Trophoblast cell (in vitro differentiated cells and primary cell): ENCODE measurements at regions not wholly inside any gene's neighbourhood (a gene's known extent, or its start where the extent isn't known, plus 50 kb on each side); places are given as distances from the start of the nearest gene placed in this dataset.
"Not testable (repeated sequence)": the region's sequence is repeated elsewhere in the genome, so short reads cannot be mapped to it uniquely, and the experiment has no call there.

Experiments used
- DNase-seq, 2 donors: peaks; one replicate each; pipeline ENCODE4 v3.0.0-alpha.2; 2016
- H2AFZ ChIP-seq: 2 replicates; pipeline ENCODE4 v1.6.1; 2013; ENCODE audit warnings: low read length, moderate library complexity, mild to moderate bottlenecking; ENCODE audit not compliant: insufficient read depth, poor library complexity
- H2AK5ac ChIP-seq: 2 replicates; pipeline ENCODE4 v1.6.1; 2013; ENCODE audit warnings: mild to moderate bottlenecking, low read length
- H2BK120ac ChIP-seq: 2 replicates; pipeline ENCODE4 v1.6.1; 2013; ENCODE audit warnings: low read length, mild to moderate bottlenecking, moderate library complexity; ENCODE audit not compliant: insufficient read depth, poor library complexity
- H2BK12ac ChIP-seq: 2 replicates; pipeline ENCODE4 v1.6.1; 2013; ENCODE audit warnings: mild to moderate bottlenecking, low read length, moderate library complexity
- H2BK5ac ChIP-seq: 2 replicates; pipeline ENCODE4 v1.6.1; 2013; ENCODE audit warnings: low read length, low read depth, moderate library complexity, mild to moderate bottlenecking; ENCODE audit not compliant: poor library complexity
- H3K14ac ChIP-seq: 2 replicates; pipeline ENCODE4 v1.6.1; 2013; ENCODE audit warnings: mild to moderate bottlenecking, low read length
- H3K18ac ChIP-seq: 2 replicates; pipeline ENCODE4 v1.6.1; 2013; ENCODE audit warnings: mild to moderate bottlenecking, low read length
- H3K23ac ChIP-seq: 2 replicates; pipeline ENCODE4 v1.6.1; 2013; ENCODE audit warnings: low read length
- H3K27ac ChIP-seq: 2 replicates; pipeline ENCODE4 v1.5.1; 2013; ENCODE audit warnings: low read depth, mild to moderate bottlenecking, inconsistent platforms, low read length, moderate library complexity
- H3K27me3 ChIP-seq: 2 replicates; pipeline ENCODE4 v1.6.1; 2013; ENCODE audit warnings: inconsistent platforms, mild to moderate bottlenecking, low read length, moderate library complexity; ENCODE audit not compliant: insufficient read depth
- H3K36me3 ChIP-seq, 2 experiments: 1 replicate in 1 of 2; 2 replicates in 1 of 2; pipeline ENCODE4 v1.6.1; 2013; ENCODE audit warnings: low read length in 2 of 2, mild to moderate bottlenecking in 2 of 2, moderate library complexity in 1 of 2; ENCODE audit not compliant: insufficient read depth in 2 of 2, control insufficient read depth in 1 of 2
- H3K4ac ChIP-seq: 2 replicates; pipeline ENCODE4 v1.6.1; 2013; ENCODE audit warnings: low read depth, mild to moderate bottlenecking, low read length, moderate library complexity
- H3K4me1 ChIP-seq, 2 experiments: 1 replicate in 1 of 2; 2 replicates in 1 of 2; pipeline ENCODE4 v1.6.1; 2013; ENCODE audit warnings: low read length in 2 of 2, mild to moderate bottlenecking in 2 of 2, moderate library complexity in 1 of 2; ENCODE audit not compliant: insufficient read depth in 2 of 2, control insufficient read depth in 1 of 2
- H3K4me2 ChIP-seq: 2 replicates; pipeline ENCODE4 v1.6.1; 2013; ENCODE audit warnings: inconsistent platforms, mild to moderate bottlenecking, low read length, moderate library complexity
- H3K4me3 ChIP-seq: 2 replicates; pipeline ENCODE4 v1.5.1; 2013; ENCODE audit warnings: mild to moderate bottlenecking, low read depth, low read length, inconsistent platforms
- H3K79me1 ChIP-seq: one replicate; pipeline ENCODE4 v1.6.1; 2013; ENCODE audit warnings: low read length
- H3K79me2 ChIP-seq: 2 replicates; pipeline ENCODE4 v1.6.1; 2013; ENCODE audit warnings: low read length, mild to moderate bottlenecking; ENCODE audit not compliant: control insufficient read depth, insufficient read depth, poor library complexity
- H3K9ac ChIP-seq: 2 replicates; pipeline ENCODE4 v1.6.1; 2013; ENCODE audit warnings: mild to moderate bottlenecking, low read length
- H3K9me3 ChIP-seq: 2 replicates; pipeline ENCODE4 v1.6.1; 2013; ENCODE audit warnings: low read depth, mild to moderate bottlenecking, control low read depth, inconsistent platforms, low read length; ENCODE audit not compliant: insufficient read depth
- H4K12ac ChIP-seq: 2 replicates; pipeline ENCODE4 v1.6.1; 2013; ENCODE audit warnings: low read depth, mild to moderate bottlenecking, low read length, moderate library complexity
- H4K8ac ChIP-seq: 2 replicates; pipeline ENCODE4 v1.6.1; 2013; ENCODE audit warnings: low read depth, mild to moderate bottlenecking, low read length, moderate library complexity
- H4K91ac ChIP-seq: one replicate; pipeline ENCODE4 v1.6.1; 2013; ENCODE audit warnings: low read depth, mild to moderate bottlenecking, low read length, moderate library complexity
- WGBS: extraction: QIAGEN DNeasy Blood & Tissue Kit; methylation state at CpG from one replicate; pipeline ENCODE4 v1.1.7; 2013; ENCODE audit warnings: missing lambda C conversion rate; ENCODE audit not compliant: insufficient read length, insufficient coverage; ENCODE audit errors: extremely low coverage; 5-methylcytosine and 5-hydroxymethylcytosine counted together

DNA sequence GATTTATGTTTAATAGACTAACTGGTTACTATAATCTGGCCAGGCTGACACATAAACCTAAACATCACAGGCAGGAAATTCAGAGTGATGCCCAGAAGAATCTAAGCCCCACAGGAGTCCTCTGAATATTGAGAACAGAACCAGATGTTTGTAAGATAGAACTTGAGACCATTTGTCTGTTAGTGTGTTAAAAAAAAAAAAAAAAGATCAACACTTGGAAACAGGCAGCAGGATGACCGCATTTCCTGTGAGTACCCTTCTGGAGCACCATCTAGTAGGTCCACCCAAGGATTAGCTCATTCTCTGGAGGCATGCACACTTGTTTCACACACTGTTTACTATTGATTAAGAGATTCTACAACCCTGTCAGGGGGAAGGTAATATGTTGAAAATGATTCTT, 111.4 kb upstream of the VANGL1 start:
- Histone ChIP-seq H3K4ac (no peak overlapping the region), H3K18ac (no peak overlapping the region), H3K79me1 (no peaks in the 10 kb centered on the region), H2BK120ac (no peak overlapping the region), H4K91ac (no peak overlapping the region), H3K36me3 (no peaks in the 10 kb centered on the region), H3K4me2 (no peak overlapping the region), H2BK5ac (no peak overlapping the region), H4K12ac (no peak overlapping the region), H2BK12ac (no peak overlapping the region), H3K4me1 (no peaks in the 10 kb centered on the region), H3K9ac (no peak overlapping the region), H3K9me3 (no peaks in the 10 kb centered on the region), H3K23ac (no peak overlapping the region), H2AK5ac (no peak overlapping the region), H3K27me3 (no peaks in the 10 kb centered on the region), H3K4me3 (no peak overlapping the region), H3K27ac (no peak overlapping the region), H2AFZ (no peak overlapping the region), H3K79me2 (no peaks in the 10 kb centered on the region), H4K8ac (no peak overlapping the region), H3K14ac (no peak overlapping the region)
- no peak for DNase-seq
- no CpG with 5 or more reads among the region's 1 CpG for WGBS

DNA sequence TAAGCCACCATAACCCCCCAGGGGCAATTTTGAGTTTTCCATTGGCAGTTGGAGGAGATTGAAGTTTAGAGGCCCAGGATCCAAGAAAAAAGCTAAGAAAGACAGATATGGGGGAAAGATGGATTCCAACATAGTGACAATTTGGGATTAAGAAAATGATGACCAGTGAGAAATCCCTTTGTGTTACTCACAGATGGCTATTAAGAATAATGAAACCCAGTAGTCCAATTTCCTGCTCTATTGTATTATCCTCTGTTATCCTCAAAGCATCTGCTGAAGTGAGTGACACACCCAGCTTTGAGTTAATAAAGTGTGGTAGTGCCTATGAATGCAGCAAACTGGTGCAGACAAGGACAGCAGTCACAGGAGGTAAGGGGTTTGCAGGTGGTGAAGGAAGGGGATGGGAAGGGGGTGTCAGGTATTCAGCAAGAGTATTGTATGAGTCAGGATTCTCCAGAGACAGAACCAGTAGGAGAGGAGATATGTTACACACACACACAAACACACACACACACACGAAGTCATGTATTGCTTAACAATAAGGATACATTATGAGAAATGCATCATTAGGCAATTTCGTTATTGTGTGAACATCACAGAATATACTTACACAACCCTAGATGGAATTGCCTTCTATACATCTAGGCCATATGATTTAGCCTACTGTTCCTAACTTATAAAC, 112.4 kb upstream of the VANGL1 start:
- Histone ChIP-seq H3K36me3 (no peaks in the 10 kb centered on the region), H2BK5ac (no peak overlapping the region), H3K27me3 (no peaks in the 10 kb centered on the region), H3K4me1 (no peaks in the 10 kb centered on the region), H2BK120ac (no peak overlapping the region), H3K27ac (no peak overlapping the region), H4K91ac (no peak overlapping the region), H2AFZ (no peak overlapping the region), H3K9ac (no peak overlapping the region), H2AK5ac (no peak overlapping the region), H3K9me3 (no peaks in the 10 kb centered on the region), H3K4me2 (no peak overlapping the region), H3K14ac (no peak overlapping the region), H3K79me2 (no peaks in the 10 kb centered on the region), H3K4ac (no peak overlapping the region), H2BK12ac (no peak overlapping the region), H3K79me1 (no peaks in the 10 kb centered on the region), H3K23ac (no peak overlapping the region), H3K18ac (no peak overlapping the region), H3K4me3 (no peak overlapping the region), H4K8ac (no peak overlapping the region), H4K12ac (no peak overlapping the region)
- WGBS: no CpG with 5 or more reads among the region's 2 CpGs
- DNase-seq: no peak

DNA sequence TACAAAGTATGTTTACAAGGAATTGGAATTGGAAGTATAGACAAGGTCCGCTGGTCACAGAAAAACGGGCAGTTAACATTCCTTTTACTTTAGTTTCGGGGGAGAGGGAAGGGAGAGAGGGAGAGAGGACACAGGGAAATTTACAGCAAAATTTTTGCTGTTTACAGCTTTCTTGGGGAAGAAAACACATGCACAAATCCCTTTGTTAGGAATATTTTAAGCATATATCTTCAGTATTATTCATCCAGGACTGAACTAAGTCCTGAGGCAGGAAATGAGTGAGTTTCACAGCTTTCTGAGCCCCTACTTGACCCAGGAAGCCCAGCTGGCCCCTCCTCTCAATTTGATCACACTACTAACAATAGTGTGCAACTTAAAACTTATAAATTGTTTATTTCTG, 113.4 kb upstream of the VANGL1 start:
- H2AFZ ChIP-seq, H4K12ac ChIP-seq: not testable (repeated sequence)
- WGBS: no CpG with 5 or more reads among the region's 3 CpGs

DNA sequence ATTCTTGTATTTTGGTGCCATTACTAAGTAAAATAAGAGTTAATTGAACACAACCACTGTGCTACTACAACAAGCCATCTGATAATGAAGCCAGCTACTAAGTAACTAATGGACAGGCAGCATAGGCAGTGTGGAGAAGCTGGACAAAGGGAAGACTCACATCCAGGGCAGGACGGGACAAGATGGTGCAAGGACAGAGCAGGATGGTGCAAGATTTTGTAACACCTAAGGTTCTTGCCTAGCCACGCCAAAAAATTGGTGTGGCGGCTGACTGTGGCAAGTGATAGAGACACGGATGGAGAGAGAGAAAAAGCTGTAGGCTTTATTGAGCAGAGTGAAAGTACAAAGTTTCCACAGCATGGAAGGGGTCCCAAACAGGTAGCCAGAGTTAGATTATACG, 114.0 kb upstream of the VANGL1 start:
- Histone ChIP-seq H2AK5ac (no peak overlapping the region), H3K4me2 (no peak overlapping the region), H3K4ac (no peak overlapping the region), H3K79me1 (no peaks in the 10 kb centered on the region), H2AFZ (no peak overlapping the region), H2BK120ac (no peak overlapping the region), H2BK12ac (no peak overlapping the region), H3K23ac (no peak overlapping the region), H3K4me3 (no peak overlapping the region), H3K18ac (no peak overlapping the region), H3K27ac (no peak overlapping the region), H3K79me2 (no peaks in the 10 kb centered on the region), H3K9ac (no peak overlapping the region), H3K9me3 (no peaks in the 10 kb centered on the region), H4K91ac (no peak overlapping the region), H3K14ac (no peak overlapping the region), H2BK5ac (no peak overlapping the region), H4K8ac (no peak overlapping the region), H4K12ac (no peak overlapping the region), H3K4me1 (peaks cover 0 to 2% of the 10 kb centered on the region in 2 experiments), H3K36me3 (no peaks in the 10 kb centered on the region), H3K27me3 (no peaks in the 10 kb centered on the region)
- peak in 1 of 2 donors; percentile 35 for DNase-seq
- no CpG with 5 or more reads among the region's 5 CpGs for WGBS

More for the DNA sequence above, 113.4 kb upstream of the VANGL1 start:
- H3K4ac ChIP-seq, H3K4me2 ChIP-seq, H3K9ac ChIP-seq, H3K27me3 ChIP-seq, H3K4me3 ChIP-seq, DNase-seq, H4K8ac ChIP-seq, H3K18ac ChIP-seq, H3K23ac ChIP-seq, H3K14ac ChIP-seq, H2BK12ac ChIP-seq, H3K36me3 ChIP-seq, H4K91ac ChIP-seq, H2AK5ac ChIP-seq, H2BK5ac ChIP-seq, H2BK120ac ChIP-seq, H3K9me3 ChIP-seq, H3K27ac ChIP-seq, H3K79me1 ChIP-seq, H3K79me2 ChIP-seq, H3K4me1 ChIP-seq: not testable (repeated sequence)
